H9 (cell line): ENCODE measurements at regions not wholly inside any gene's neighbourhood (a gene's known extent, or its start where the extent isn't known, plus 50 kb on each side); places are given as distances from the start of the nearest gene placed in this dataset.

ENCODE experiments used
- DNase-seq: peaks from one replicate; pipeline ENCODE4 v3.0.0-alpha.2; 2017
- H2AFZ ChIP-seq: one replicate; pipeline ENCODE4 v1.6.1; 2013; ENCODE audit warnings: mild to moderate bottlenecking, low read length, control low read depth, moderate library complexity
- H2AK5ac ChIP-seq: 2 replicates; pipeline ENCODE4 v1.6.1; 2013; ENCODE audit warnings: low read length, control low read depth, mixed read lengths; ENCODE audit not compliant: insufficient read length
- H2BK120ac ChIP-seq: one replicate; pipeline ENCODE4 v1.6.1; 2013; ENCODE audit warnings: low read depth, mild to moderate bottlenecking, low read length, control low read depth, inconsistent platforms; ENCODE audit not compliant: poor library complexity, severe bottlenecking
- H2BK12ac ChIP-seq: 2 replicates; pipeline ENCODE4 v1.6.1; 2013; ENCODE audit warnings: low read length, control low read depth, mixed read lengths, low read depth; ENCODE audit not compliant: insufficient read length
- H2BK15ac ChIP-seq: 2 replicates; pipeline ENCODE4 v1.6.1; 2013; ENCODE audit warnings: low read depth, low read length, control low read depth
- H2BK20ac ChIP-seq: one replicate; pipeline ENCODE4 v1.6.1; 2013; ENCODE audit warnings: low read depth, mild to moderate bottlenecking, low read length, control low read depth, inconsistent platforms; ENCODE audit not compliant: poor library complexity, severe bottlenecking
- H2BK5ac ChIP-seq: 2 replicates; pipeline ENCODE4 v1.6.1; 2013; ENCODE audit warnings: low read length, control low read depth, mixed read lengths; ENCODE audit not compliant: insufficient read length
- H3K14ac ChIP-seq: 2 replicates; pipeline ENCODE4 v1.6.1; 2013; ENCODE audit warnings: low read length, control low read depth; ENCODE audit not compliant: insufficient read depth
- H3K18ac ChIP-seq: 2 replicates; pipeline ENCODE4 v1.6.1; 2013; ENCODE audit warnings: low read depth, mild to moderate bottlenecking, mixed read lengths, low read length, control low read depth; ENCODE audit not compliant: insufficient read length
- H3K23ac ChIP-seq: 2 replicates; pipeline ENCODE4 v1.6.1; 2013; ENCODE audit warnings: low read length, control low read depth, mixed read lengths, low read depth; ENCODE audit not compliant: insufficient read length
- H3K23me2 ChIP-seq: 2 replicates; pipeline ENCODE4 v1.6.1; 2013; ENCODE audit warnings: low read depth, mild to moderate bottlenecking, mixed read lengths, low read length, control low read depth; ENCODE audit not compliant: insufficient read length, poor library complexity, severe bottlenecking
- H3K27ac ChIP-seq: 2 replicates; pipeline ENCODE4 v1.5.1; 2013; ENCODE audit warnings: low read length, control low read depth, mixed read lengths, low read depth; ENCODE audit not compliant: insufficient read length
- H3K27me3 ChIP-seq: 2 replicates; pipeline ENCODE4 v1.6.1; 2013; ENCODE audit warnings: low read length, control low read depth, inconsistent platforms; ENCODE audit not compliant: insufficient read depth
- H3K4ac ChIP-seq: 2 replicates; pipeline ENCODE4 v1.6.1; 2013; ENCODE audit warnings: low read depth, mild to moderate bottlenecking, control low read depth, inconsistent platforms, low read length, moderate library complexity
- H3K4me1 ChIP-seq: 2 replicates; pipeline ENCODE4 v1.6.1; 2013; ENCODE audit warnings: low read length, control low read depth, inconsistent platforms; ENCODE audit not compliant: insufficient read depth
- H3K4me2 ChIP-seq: 2 replicates; pipeline ENCODE4 v1.6.1; 2013; ENCODE audit warnings: low read length, control low read depth, mixed read lengths; ENCODE audit not compliant: insufficient read length, insufficient read depth
- H3K56ac ChIP-seq: 2 replicates; pipeline ENCODE4 v1.6.1; 2013; ENCODE audit warnings: low read depth, mild to moderate bottlenecking, mixed read lengths, low read length, control low read depth; ENCODE audit not compliant: insufficient read length
- H3K79me1 ChIP-seq: 2 replicates; pipeline ENCODE4 v1.6.1; 2013; ENCODE audit warnings: low read depth, mild to moderate bottlenecking, moderate library complexity, low read length, control low read depth, inconsistent platforms; ENCODE audit not compliant: insufficient read depth, poor library complexity, severe bottlenecking
- H3K79me2 ChIP-seq: 2 replicates; pipeline ENCODE4 v1.6.1; 2013; ENCODE audit warnings: low read length, control low read depth, inconsistent platforms; ENCODE audit not compliant: insufficient read depth
- H3K9ac ChIP-seq: 2 replicates; pipeline ENCODE4 v1.6.1; 2013; ENCODE audit warnings: low read length, control low read depth, mixed read lengths; ENCODE audit not compliant: insufficient read length; ENCODE audit errors: extremely low read depth
- H3K9me3 ChIP-seq: one replicate; pipeline ENCODE4 v1.6.1; 2013; ENCODE audit warnings: low read depth, low read length, inconsistent platforms; ENCODE audit not compliant: control insufficient read depth
- H3T11ph ChIP-seq: one replicate; pipeline ENCODE4 v1.6.1; 2013; ENCODE audit warnings: mild to moderate bottlenecking, low read length, control low read depth, inconsistent platforms
- H4K20me1 ChIP-seq: one replicate; pipeline ENCODE4 v1.6.1; 2013; ENCODE audit not compliant: control insufficient read depth, insufficient read length, insufficient read depth
- H4K5ac ChIP-seq: 2 replicates; pipeline ENCODE4 v1.6.1; 2013; ENCODE audit warnings: low read depth, mild to moderate bottlenecking, mixed read lengths, low read length, control low read depth; ENCODE audit not compliant: insufficient read length
- H4K8ac ChIP-seq: replicated peaks from 2 replicates; pipeline ENCODE4 v1.6.1; 2013; ENCODE audit warnings: low read length, control low read depth, mixed read lengths, low read depth; ENCODE audit not compliant: insufficient read length
- H4K91ac ChIP-seq: 2 replicates; pipeline ENCODE4 v1.6.1; 2013; ENCODE audit warnings: low read depth, mild to moderate bottlenecking, moderate library complexity, mixed read lengths, low read length, control low read depth; ENCODE audit not compliant: insufficient read length
- H3K27ac Mint-ChIP-seq, 3 experiments: 2 replicates in 2 of 3; 3 replicates in 1 of 3; pipeline ENCODE4 v1.8.0; 2020 to 2021; ENCODE audit warnings: mixed read lengths in 3 of 3, mild to moderate bottlenecking in 1 of 3, moderate library complexity in 1 of 3
- H3K27me3 Mint-ChIP-seq: 2 replicates; pipeline ENCODE4 v1.8.0; 2021; ENCODE audit warnings: low read depth, mild to moderate bottlenecking, moderate library complexity, mixed read lengths
- H3K36me3 Mint-ChIP-seq, 3 experiments: 2 replicates in 2 of 3; 3 replicates in 1 of 3; pipeline ENCODE4 v1.8.0; 2020 to 2021; ENCODE audit warnings: low read depth in 3 of 3, mixed read lengths in 3 of 3; ENCODE audit not compliant: insufficient read depth in 1 of 3
- H3K4me1 Mint-ChIP-seq, 2 experiments: 2 replicates each; pipeline ENCODE4 v1.8.0; 2020; ENCODE audit warnings: mixed read lengths in 2 of 2
- H3K4me3 Mint-ChIP-seq, 2 experiments: 2 replicates in 1 of 2; 3 replicates in 1 of 2; pipeline ENCODE4 v1.8.0; 2020 to 2021; ENCODE audit warnings: mild to moderate bottlenecking in 2 of 2, mixed read lengths in 2 of 2, moderate library complexity in 1 of 2
- H3K9me3 Mint-ChIP-seq, 2 experiments: 2 replicates in 1 of 2; 3 replicates in 1 of 2; pipeline ENCODE4 v1.8.0; 2020; ENCODE audit warnings: mild to moderate bottlenecking in 2 of 2, mixed read lengths in 2 of 2, moderate library complexity in 1 of 2
- CTCF ChIP-seq: fragments of 200-600 bp; sonication (generic); conservative IDR thresholded peaks from 3 replicates; pipeline ENCODE4 v1.8.0; 2021; ENCODE audit warnings: antibody characterized with exemption, mild to moderate bottlenecking
- WGBS: extraction: QIAGEN DNeasy Blood & Tissue Kit; methylation state at CpG from one replicate; pipeline ENCODE4 v1.1.7; 2013; ENCODE audit warnings: missing lambda C conversion rate, low lambda C conversion rate, mixed read lengths; ENCODE audit not compliant: insufficient read length; ENCODE audit errors: extremely low coverage; 5-methylcytosine and 5-hydroxymethylcytosine counted together

DNA sequence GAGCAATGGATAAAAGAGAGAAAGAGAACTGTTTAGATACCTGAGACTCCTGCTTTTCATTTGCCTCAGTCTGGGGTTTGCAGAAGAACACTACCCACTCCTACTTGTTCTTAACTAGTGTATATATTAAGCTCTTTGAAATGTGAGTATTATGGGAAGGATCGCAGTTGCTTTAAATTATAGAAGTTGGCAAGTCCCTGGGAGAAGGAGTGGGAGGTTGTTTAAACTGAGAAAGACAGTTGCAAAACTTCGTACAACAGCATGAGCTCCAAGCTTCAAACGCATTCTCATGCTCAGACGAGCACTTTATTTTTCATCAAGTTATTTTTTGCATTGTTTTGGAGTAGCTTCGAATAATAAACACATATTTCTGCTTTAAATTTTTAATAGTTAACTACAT, 88.1 kb upstream of the C1QTNF7 start:
- Histone ChIP-seq H3T11ph (no peak overlapping the region), H2BK15ac (no peak overlapping the region), H2AK5ac (no peak overlapping the region), H3K27me3 (no peaks in the 10 kb centered on the region), H2BK12ac (no peak overlapping the region), H3K18ac (no peak overlapping the region), H4K5ac (no peak overlapping the region), H3K9me3 (no peaks in the 10 kb centered on the region), H3K4me1 (0 out of 2 replicates have a peak, but pooled peaks cover 2% of the 10 kb centered on the region), H3K27ac (no peak overlapping the region), H3K14ac (no peak overlapping the region), H2BK120ac (no peak overlapping the region), H4K8ac (no peak overlapping the region), H2AFZ (no peak overlapping the region), H3K23ac (no peak overlapping the region), H3K79me1 (no peaks in the 10 kb centered on the region), H3K79me2 (no peaks in the 10 kb centered on the region), H2BK5ac (no peak overlapping the region), H3K4ac (no peak overlapping the region), H4K20me1 (no peaks in the 10 kb centered on the region), H3K56ac (no peak overlapping the region), H2BK20ac (no peak overlapping the region), H3K23me2 (no peaks in the 10 kb centered on the region), H4K91ac (no peak overlapping the region), H3K4me2 (no peak overlapping the region), H3K9ac (no peak overlapping the region)
- H3K27ac Mint-ChIP-seq, result no peak overlapping the region
- peaks cover 0 to 2% of the 10 kb centered on the region in 2 experiments; a peak in 1 of 5 replicates for H3K9me3 Mint-ChIP-seq
- no peak for DNase-seq
- TF ChIP-seq CTCF, result no peak
- H3K27me3 Mint-ChIP-seq, result peaks cover 2% of the 10 kb centered on the region; the same call in 1 of the 2 replicates
- no peaks in the 10 kb centered on the region; a peak in 1 of 7 replicates for H3K36me3 Mint-ChIP-seq
- peaks cover 7 to 9% of the 10 kb centered on the region in 2 experiments; a peak in 3 of 4 replicates for H3K4me1 Mint-ChIP-seq
- H3K4me3 Mint-ChIP-seq, result no peak overlapping the region
- WGBS, result no CpG with 5 or more reads among the region's 5 CpGs
